Mammary epithelial cell (primary cell): ENCODE measurements at regions not wholly inside any gene's neighbourhood (a gene's known extent, or its start where the extent isn't known, plus 50 kb on each side); places are given as distances from the start of the nearest gene placed in this dataset.

Source experiments
- EZH2 ChIP-seq: IDR thresholded peaks from 2 replicates; pipeline ENCODE4 v1.6.1; 2012; ENCODE audit warnings: low read length, inconsistent platforms, borderline replicate concordance
- TF ChIP-seq, protein P1 (sequence below), 2 donors: IDR thresholded peaks in 1 of 2; conservative IDR thresholded peaks in 1 of 2; 2 replicates each; pipeline ENCODE4 v1.5.1; 2011 to 2012; ENCODE audit warnings: inconsistent platforms in 2 of 2, low read length in 2 of 2, mild to moderate bottlenecking in 2 of 2, control low read depth in 1 of 2, low read depth in 1 of 2; ENCODE audit not compliant: insufficient read depth in 1 of 2; ENCODE audit errors: extremely low read depth in 1 of 2

DNA sequence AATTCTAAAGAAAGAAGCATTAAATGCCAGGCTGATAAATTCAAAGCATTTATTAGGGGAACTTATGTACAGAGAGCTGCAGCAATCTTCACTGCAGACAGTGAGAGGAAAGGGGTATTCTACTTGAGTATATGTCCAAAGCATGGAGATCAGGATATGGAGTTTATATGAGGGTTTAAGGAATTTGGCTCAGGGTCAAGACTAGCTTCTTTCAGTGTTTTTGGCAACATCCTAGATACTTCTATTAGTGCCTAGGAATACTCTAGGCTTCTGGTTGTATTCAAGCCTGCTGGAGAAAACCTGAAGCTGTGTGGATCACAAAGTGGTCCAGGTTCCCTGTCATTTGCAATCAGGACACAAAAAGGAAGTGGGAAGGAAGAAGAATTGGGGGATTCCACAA, 194.6 kb downstream of the CETN3 start:
- TF ChIP-seq, protein P1, sequence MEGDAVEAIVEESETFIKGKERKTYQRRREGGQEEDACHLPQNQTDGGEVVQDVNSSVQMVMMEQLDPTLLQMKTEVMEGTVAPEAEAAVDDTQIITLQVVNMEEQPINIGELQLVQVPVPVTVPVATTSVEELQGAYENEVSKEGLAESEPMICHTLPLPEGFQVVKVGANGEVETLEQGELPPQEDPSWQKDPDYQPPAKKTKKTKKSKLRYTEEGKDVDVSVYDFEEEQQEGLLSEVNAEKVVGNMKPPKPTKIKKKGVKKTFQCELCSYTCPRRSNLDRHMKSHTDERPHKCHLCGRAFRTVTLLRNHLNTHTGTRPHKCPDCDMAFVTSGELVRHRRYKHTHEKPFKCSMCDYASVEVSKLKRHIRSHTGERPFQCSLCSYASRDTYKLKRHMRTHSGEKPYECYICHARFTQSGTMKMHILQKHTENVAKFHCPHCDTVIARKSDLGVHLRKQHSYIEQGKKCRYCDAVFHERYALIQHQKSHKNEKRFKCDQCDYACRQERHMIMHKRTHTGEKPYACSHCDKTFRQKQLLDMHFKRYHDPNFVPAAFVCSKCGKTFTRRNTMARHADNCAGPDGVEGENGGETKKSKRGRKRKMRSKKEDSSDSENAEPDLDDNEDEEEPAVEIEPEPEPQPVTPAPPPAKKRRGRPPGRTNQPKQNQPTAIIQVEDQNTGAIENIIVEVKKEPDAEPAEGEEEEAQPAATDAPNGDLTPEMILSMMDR (conservative IDR thresholded peaks at IDR 0.05 in 1 of 2, IDR thresholded peaks at IDR 0.05 in 1 of 2; ENCODE audit: extremely low read depth in 1 of 2, insufficient read depth in 1 of 2, low read depth in 1 of 2, low read length in 2 of 2): no peak
- no peak for TF ChIP-seq EZH2
